ENCODE measurements at regions not wholly inside any gene's neighbourhood (a gene's known extent, or its start where the extent isn't known, plus 50 kb on each side); places are given as distances from the start of the nearest gene placed in this dataset.

DNA sequence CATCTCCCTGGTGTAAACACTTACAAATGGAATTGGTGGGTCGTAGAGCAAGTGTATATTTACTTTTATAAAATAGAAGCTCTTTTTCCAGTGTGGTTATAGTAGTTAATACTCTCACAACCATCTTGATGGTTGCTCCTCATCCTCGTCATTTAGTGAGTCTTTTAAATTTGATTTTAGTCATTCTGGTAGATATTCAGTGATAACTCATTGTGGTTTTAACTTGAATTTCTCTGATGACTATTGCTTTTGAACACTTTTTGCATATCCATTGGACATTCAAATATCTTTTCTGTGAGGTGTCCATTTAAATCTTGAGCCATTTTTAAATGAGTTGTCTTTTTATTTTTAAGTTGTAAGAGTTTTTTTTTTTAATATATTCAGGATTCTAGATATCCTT, 189.2 kb upstream of the PHACTR1 start:
- TF ChIP-seq, protein P1, sequence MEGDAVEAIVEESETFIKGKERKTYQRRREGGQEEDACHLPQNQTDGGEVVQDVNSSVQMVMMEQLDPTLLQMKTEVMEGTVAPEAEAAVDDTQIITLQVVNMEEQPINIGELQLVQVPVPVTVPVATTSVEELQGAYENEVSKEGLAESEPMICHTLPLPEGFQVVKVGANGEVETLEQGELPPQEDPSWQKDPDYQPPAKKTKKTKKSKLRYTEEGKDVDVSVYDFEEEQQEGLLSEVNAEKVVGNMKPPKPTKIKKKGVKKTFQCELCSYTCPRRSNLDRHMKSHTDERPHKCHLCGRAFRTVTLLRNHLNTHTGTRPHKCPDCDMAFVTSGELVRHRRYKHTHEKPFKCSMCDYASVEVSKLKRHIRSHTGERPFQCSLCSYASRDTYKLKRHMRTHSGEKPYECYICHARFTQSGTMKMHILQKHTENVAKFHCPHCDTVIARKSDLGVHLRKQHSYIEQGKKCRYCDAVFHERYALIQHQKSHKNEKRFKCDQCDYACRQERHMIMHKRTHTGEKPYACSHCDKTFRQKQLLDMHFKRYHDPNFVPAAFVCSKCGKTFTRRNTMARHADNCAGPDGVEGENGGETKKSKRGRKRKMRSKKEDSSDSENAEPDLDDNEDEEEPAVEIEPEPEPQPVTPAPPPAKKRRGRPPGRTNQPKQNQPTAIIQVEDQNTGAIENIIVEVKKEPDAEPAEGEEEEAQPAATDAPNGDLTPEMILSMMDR (IDR thresholded peaks at IDR 0.05) = no peak
- TF ChIP-seq EZH2 (IDR thresholded peaks at IDR 0.05) = no peak
